ENCODE measurements at regions not wholly inside any gene's neighbourhood (a gene's known extent, or its start where the extent isn't known, plus 50 kb on each side); places are given as distances from the start of the nearest gene placed in this dataset.

DNA sequence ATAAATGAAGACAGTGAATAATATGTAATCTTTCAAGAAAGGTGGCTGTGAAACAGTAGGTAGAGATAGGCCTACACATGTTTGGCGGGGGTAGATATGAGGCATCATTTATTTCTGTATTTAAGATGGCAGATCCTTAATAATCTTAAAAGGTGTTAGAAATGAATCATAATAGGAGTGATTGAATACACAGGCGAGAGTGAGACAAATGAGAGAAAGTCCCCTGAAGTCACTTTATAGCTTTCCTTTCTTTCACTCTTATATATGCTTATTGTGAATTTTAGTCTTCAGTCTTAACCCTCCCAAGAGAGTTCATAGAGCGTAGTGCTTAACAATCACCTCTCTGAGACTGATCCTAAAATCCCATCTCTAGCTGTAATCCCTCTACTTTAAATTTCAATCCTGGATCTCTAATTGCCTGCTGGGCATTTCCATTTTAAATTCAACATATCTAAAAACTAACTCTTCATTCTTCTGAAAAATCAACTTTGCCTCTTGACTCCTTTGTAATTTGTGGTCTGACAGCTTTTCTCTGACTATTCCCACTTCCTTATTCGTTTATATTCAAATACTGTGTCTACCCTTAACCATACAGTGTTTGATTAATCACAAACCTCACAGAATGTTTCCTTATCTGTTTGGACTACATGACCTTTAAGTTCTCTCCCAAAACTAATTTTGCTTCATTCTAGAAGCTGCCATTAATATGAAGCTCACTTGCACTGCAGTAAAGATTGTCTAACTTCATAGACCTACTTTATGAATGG lies 463.7 kb upstream of the FSIP2 start:
- Histone ChIP-seq H2BK15ac (ENCODE audit: low read length) (no peak overlapping the region), H3K79me2 (ENCODE audit: control insufficient read depth in 1 of 2, insufficient read depth in 2 of 2, low read length in 2 of 2) (no peaks in the 10 kb centered on the region), H2AFZ (ENCODE audit: low read length) (no peak overlapping the region), H2BK120ac (replicated peaks; ENCODE audit: low read depth, low read length) (no peak overlapping the region), H3K27me3 (replicated peaks in 1 of 4; ENCODE audit: control insufficient read depth in 3 of 4, extremely low read depth in 1 of 4, insufficient read depth in 3 of 4, low read length in 3 of 4) (no peaks in the 10 kb centered on the region), H2BK5ac (ENCODE audit: low read depth, low read length) (no peak overlapping the region), H3K14ac (ENCODE audit: insufficient read length) (no peak overlapping the region), H2BK12ac (ENCODE audit: low read depth, low read length) (no peak overlapping the region), H3K4ac (replicated peaks; ENCODE audit: insufficient read length, low read depth, low read length) (no peak overlapping the region), H3K4me2 (ENCODE audit: insufficient read depth in 1 of 2, low read depth in 2 of 2, low read length in 2 of 2) (no peak overlapping the region), H3K9me3 (ENCODE audit: insufficient read depth in 2 of 2, low read depth in 1 of 2, low read length in 1 of 2) (no peaks in the 10 kb centered on the region), H3K36me3 (ENCODE audit: control insufficient read depth in 2 of 4, insufficient read depth in 4 of 4, low read length in 3 of 4) (no peaks in the 10 kb centered on the region), H3K27ac (ENCODE audit: low read depth, low read length) (no peak overlapping the region), H3K56ac (replicated peaks; ENCODE audit: insufficient read length, low read depth, low read length) (no peak overlapping the region), H4K5ac (ENCODE audit: insufficient read length, low read depth, low read length) (no peak overlapping the region), H3K23ac (ENCODE audit: insufficient read length) (no peak overlapping the region), H2AK5ac (ENCODE audit: low read depth, low read length) (no peak overlapping the region), H3K4me3 (ENCODE audit: extremely low read depth in 1 of 4, insufficient read depth in 2 of 4, low read depth in 3 of 4, low read length in 4 of 4) (no peak overlapping the region), H3K23me2 (ENCODE audit: low read depth, low read length) (no peaks in the 10 kb centered on the region), H2BK20ac (ENCODE audit: low read length) (no peak overlapping the region), H4K20me1 (replicated peaks in 1 of 2; ENCODE audit: control insufficient read depth in 1 of 2, insufficient read depth in 2 of 2, low read length in 2 of 2) (no peaks in the 10 kb centered on the region), H3K9ac (replicated peaks in 1 of 4; ENCODE audit: extremely low read depth in 1 of 4, low read depth in 3 of 4, low read length in 3 of 4) (no peak overlapping the region), H4K8ac (ENCODE audit: extremely low read depth, insufficient read depth, low read length) (no peak overlapping the region), H3K18ac (ENCODE audit: extremely low read depth, low read length) (no peak overlapping the region), H4K91ac (replicated peaks; ENCODE audit: insufficient read length, low read length) (no peak overlapping the region), H3K4me1 (replicated peaks in 1 of 4; ENCODE audit: control insufficient read depth in 3 of 4, insufficient read depth in 4 of 4, low read length in 3 of 4) (no peaks in the 10 kb centered on the region), H3K79me1 (ENCODE audit: low read depth, low read length) (no peaks in the 10 kb centered on the region)
- TF ChIP-seq EP300 (IDR thresholded peaks at IDR 0.05; ENCODE audit: borderline replicate concordance in 1 of 2, low read depth in 2 of 2, low read length in 2 of 2) (no peak), CHD1 (IDR thresholded peaks at IDR 0.05; ENCODE audit: low read depth, low read length) (no peak), RXRA (IDR thresholded peaks at IDR 0.05; ENCODE audit: insufficient read depth, low read depth, low read length) (no peak)
- POLR2A ChIA-PET (ENCODE audit: partially characterized antibody) = no interaction called here
- 83% methylated on average over 4 of the region's 4 CpGs; no CpG with 5 or more reads in 1 of the 2 experiments for WGBS, 2 experiments (ENCODE audit: extremely low coverage in 1 of 2, insufficient coverage in 1 of 2, insufficient read length in 1 of 2, insufficient replicate concordance in 2 of 2, low coverage in 1 of 2, low lambda C conversion rate in 2 of 2, missing lambda C conversion rate in 1 of 2)
- DNase-seq (ENCODE audit: low read depth in 1 of 2, low spot score in 2 of 2) = no peak
- FAIRE-seq = no peak
- CTCF ChIA-PET (ENCODE audit: partially characterized antibody) = interaction anchor here (0.8 to 8.3 kb wide), 2 partner anchors 17 to 65 kb away, joined by 3 to 44 read pairs; no protein-coding TSS in a partner anchor

All from H1 (cell line).